ENCODE measurements at regions not wholly inside any gene's neighbourhood (a gene's known extent, or its start where the extent isn't known, plus 50 kb on each side); places are given as distances from the start of the nearest gene placed in this dataset.

GRCh38 chr1:234864116-234864515, 254.1 kb upstream of the IRF2BP2 start:
- no peak for TF ChIP-seq REST (IDR thresholded peaks at IDR 0.05; ENCODE audit: low read depth)
- no peak for TF ChIP-seq POLR2A (IDR thresholded peaks at IDR 0.05; ENCODE audit: borderline replicate concordance, extremely low read depth, insufficient read depth, insufficient read length)
- no peak for TF ChIP-seq EZH2phosphoT487 (IDR thresholded peaks at IDR 0.05; ENCODE audit: borderline replicate concordance)
